GM21786 (cell line): ENCODE measurements at regions not wholly inside any gene's neighbourhood (a gene's known extent, or its start where the extent isn't known, plus 50 kb on each side); places are given as distances from the start of the nearest gene placed in this dataset.

Source experiments
- ATAC-seq: cut with Tn5 transposase; IDR thresholded peaks from one replicate; pipeline ENCODE4 v1.9.1; 2021; ENCODE audit not compliant: unreplicated experiment

- no peak for ATAC-seq
Measured at GRCh38 chr2:221270806-221271205, 301.3 kb downstream of the EPHA4 start.

GRCh38 chr2:221272729-221273128 lies 299.4 kb downstream of the EPHA4 start:
- no peak for ATAC-seq

- no peak for ATAC-seq
Measured at GRCh38 chr2:221276033-221276432, 296.1 kb downstream of the EPHA4 start.

DNA sequence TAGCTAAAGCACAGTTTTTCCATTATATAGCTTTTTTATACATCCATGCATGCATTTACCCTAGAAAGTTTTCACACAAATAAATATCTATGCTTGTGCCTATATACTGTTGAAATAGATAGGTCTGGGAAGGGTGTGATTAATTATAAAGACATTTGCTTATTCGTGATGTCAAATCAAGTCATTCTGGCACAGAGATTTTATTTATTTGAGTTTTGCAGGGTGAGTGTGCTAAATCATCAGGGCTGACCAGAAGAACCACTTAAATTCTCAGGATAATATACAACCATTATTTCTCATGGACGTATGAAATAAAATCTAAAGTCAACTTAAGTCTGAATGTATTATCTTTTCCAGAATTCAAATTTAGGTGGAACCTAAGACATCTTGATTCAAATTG lies 295.5 kb downstream of the EPHA4 start:
- no peak for ATAC-seq

GRCh38 chr2:221282386-221282785 lies 289.7 kb downstream of the EPHA4 start:
- ATAC-seq = no peak

GRCh38 chr2:221283896-221284545 lies 288.1 kb downstream of the EPHA4 start:
- no peak for ATAC-seq

DNA sequence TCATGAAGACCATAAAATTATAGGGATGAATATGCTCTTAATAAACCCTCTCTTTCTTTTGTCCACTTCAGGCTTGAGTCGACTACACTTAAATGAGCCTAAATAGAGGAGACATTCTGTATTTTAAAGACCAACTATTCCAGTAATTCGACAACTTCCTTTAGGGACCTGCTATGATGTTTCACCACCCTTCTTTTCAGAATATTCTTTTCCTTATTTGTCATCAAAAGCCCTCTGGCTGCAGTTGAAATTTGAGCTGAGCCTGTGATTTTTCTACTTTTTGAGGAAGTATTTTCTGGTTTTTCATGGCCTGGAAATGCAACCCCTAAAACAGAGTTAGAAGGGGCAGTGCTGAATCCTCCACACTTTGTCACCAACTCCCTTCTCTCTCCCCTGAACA lies 287.0 kb downstream of the EPHA4 start:
- no peak for ATAC-seq

DNA sequence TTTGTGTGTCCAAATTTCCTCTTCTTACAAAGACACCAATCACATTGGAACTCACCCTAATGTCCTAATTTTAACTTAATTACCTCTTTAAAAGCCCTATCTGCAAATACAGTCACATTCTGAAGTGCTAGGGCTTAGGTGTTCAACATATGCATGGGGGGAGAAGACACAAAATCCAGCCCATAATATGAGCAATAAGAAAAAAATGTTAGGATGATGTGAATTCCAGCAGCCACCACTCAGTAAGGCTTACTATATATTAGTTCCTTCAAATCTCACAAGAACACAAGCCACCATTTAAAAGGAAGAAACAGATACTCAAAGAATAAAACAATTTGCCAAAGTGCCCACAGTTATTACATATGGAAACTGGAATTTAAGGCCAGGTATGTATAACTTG lies 285.7 kb downstream of the EPHA4 start:
- no peak for ATAC-seq

DNA sequence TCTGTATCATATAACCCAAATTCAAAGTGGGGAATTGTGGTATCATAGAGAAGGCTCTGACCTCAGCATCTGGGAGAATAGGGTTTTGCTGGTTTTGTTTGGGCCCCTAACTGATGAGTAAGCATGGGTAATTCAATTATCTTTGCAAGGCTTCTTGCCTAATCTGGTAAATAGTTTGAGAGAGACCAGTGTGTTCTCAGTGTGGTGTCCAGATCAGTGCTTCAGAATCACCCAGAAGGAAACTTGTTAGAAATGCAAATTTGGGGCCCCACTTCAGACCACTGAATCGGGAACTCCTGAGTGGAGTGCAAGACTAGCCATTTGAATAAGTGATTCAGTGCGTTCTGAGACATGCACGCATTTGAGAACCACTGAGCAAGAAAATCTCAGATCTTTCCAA lies 282.7 kb downstream of the EPHA4 start:
- ATAC-seq = no peak

DNA sequence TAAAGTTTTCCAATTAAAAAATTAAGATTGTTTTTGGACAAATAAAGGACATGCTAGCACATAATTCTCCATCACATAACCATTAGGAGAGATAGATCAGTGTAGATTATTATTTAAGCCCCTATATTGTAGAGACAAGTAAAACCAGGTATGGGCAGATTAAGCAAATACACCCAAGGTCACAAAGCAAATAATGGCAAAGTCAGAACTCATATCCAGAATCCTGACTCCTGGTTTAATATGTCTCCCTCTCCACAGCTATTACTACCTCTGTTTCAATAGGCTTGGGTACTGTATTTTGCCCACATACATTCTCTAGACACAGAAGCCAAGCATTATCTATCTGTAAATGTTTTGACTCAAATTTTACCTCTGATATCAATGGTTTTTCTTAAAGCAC lies 282.3 kb downstream of the EPHA4 start:
- ATAC-seq = no peak

- ATAC-seq = no peak
Measured at GRCh38 chr2:221293949-221294742, 278.0 kb downstream of the EPHA4 start.

- ATAC-seq = no peak
Measured at GRCh38 chr2:221304916-221305315, 267.2 kb downstream of the EPHA4 start.

GRCh38 chr2:221308507-221309066 lies 263.5 kb downstream of the EPHA4 start:
- no peak for ATAC-seq

DNA sequence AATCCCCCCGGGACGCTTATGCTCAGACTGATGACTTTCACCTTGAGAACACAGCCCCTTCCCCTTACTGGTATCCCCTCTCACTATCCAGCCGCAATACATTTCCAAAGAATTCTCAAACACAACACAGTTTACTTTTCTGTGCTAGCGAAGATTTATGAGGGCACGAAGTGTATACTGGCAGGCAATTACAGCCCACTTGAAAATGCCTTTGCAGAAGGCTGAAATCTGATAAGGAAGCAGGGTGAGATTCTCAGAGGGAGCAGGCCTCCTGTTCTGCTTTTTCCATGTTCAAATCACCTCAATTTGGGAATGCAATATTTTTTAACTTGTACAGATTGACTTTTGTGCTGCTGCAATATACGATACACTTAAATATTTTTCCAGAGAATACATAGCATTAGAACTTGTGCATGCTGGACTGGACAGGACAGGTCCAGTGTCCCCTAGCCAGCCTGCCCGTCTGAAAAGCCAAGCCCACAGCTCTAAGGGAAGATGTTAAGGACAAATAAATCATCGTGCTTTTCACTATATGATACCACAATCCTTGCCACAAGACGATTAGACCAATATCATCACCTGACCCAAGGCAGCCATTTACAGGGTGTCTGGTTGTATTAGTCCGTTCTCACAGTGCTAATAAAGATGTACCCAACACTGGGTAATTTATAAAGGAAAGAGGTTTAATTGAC lies 262.1 kb downstream of the EPHA4 start:
- ATAC-seq = no peak

DNA sequence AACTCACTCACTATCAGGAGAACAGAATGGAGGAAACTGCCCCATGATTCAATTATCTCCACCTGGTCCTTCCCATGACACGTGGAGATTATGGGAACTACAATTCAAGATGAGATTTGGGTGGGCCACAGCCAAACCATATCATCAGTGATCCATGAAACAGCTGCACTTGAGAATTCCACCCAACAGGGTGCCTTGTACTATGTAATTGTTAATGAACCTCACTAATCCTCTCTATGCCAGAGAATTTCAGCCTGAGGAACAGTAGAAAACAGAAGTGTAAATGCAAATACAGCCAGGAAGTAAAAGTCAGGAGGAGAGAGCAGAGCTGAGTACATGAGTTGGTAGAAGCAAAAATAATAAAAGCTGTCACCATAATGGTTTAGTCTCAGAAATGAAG lies 261.4 kb downstream of the EPHA4 start:
- ATAC-seq = no peak

DNA sequence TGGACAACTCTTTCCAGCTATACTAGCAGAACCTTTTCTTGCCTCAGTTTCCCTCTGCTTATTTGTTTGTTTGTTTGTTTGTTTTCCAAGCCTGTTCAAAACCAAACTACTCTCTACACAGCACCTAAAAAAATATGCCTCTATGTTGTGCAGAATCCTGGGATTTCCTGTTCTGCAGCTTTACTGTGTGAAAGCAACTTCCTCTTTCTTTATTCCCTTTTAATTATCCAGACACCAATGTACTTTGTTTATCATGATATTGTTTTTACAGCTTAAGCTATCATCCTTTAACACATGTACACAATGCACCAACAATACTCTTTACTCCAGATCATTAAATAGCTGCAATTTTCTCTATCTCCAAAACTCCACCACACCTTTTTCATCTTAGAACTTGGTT lies 259.5 kb downstream of the EPHA4 start:
- ATAC-seq = no peak

GRCh38 chr2:221314786-221315185 lies 257.3 kb downstream of the EPHA4 start:
- ATAC-seq = no peak

DNA sequence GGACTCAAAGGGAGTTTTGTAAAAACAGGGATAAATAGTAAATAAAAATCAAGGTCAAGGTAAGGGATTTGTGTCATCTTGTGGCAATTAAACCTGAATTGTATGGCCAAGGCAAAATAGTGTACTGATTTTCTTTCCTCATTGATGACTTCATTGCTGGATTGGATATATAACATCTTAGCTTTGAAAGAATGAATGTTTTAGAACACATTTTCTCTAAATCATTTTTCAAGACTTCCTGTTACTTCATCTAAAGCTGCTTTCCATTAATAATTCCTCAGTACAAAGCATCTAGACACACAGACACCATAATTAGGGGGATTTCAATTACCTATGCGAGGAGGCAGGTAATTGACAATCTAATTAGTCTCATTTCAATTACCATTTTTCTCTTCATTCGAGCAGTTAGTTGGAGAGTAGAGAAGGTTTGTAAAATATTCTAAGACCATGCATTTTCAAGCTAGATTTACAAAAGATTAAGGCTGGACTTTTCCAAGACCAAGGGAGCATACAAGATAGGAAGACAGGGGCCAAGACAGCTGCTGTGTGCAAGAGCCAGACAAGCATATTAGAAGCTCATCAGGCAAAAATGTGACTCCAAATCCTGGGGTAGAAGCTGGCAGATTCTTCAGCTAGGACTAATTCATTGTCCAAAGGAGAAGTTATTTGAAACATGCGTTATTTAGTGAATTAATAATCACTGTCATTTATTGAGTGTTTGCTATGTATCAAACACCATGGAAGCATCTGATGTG lies 253.6 kb downstream of the EPHA4 start:
- no peak for ATAC-seq

DNA sequence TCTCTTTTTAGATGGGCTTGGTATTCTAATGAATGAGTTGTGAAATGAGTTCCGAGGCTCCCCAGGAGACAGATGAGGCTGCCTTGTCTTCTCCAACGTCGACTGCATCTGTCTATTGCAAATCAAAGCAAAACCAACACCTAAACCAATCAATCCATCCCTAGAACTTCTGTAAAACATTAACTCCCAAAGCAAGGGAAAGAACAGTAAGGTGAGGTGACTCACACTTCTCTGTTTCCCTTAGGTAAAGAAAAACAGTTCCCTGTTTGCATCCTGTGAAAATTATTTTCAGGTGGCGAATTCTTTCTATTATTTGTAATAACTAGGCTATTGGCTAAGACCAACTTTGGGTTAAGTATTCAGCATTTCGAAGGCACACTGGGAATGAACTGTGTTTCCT lies 249.4 kb downstream of the EPHA4 start:
- no peak for ATAC-seq

- ATAC-seq = no peak
Measured at GRCh38 chr2:221323513-221323912, 248.6 kb downstream of the EPHA4 start.

DNA sequence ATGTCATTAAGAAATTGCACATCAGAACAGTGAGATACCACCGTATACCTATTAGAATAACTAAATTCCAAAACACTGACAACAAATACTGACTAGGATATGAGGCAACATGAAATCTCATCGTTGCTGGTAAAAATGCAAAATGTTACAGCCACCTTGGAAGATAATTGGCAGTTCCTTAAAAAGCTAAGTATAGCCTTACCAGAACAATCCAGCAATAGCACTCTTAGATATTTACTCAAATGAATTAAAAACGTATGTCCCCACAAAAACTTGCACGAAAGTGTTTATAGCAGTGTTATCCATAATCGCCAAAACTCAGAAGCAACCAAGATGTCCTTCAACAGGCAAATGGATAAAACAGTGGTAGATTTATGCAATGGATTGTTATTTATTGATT lies 241.7 kb downstream of the EPHA4 start:
- ATAC-seq = no peak
